Cardiac muscle cell (in vitro differentiated cells and primary cell): ENCODE measurements at regions not wholly inside any gene's neighbourhood (a gene's known extent, or its start where the extent isn't known, plus 50 kb on each side); places are given as distances from the start of the nearest gene placed in this dataset.

Experiments
- DNase-seq, 2 donors: peaks; one replicate each; pipeline versions ENCODE4 v3.0.0 to v3.0.0-alpha.2; 2010 to 2017; ENCODE audit warnings: low read depth in 1 of 2, low spot score in 1 of 2
- H3K27ac ChIP-seq: fragments of 200-600 bp; sonication (generic); 2 replicates; pipeline ENCODE4 v1.5.1; 2016
- H3K27me3 ChIP-seq: fragments of 200-600 bp; sonication (generic); 2 replicates; pipeline ENCODE4 v1.6.0; 2016; ENCODE audit warnings: control low read depth
- H3K36me3 ChIP-seq: fragments of 200-600 bp; sonication (generic); 2 replicates; pipeline ENCODE4 v1.5.1; 2016; ENCODE audit warnings: control low read depth
- H3K4me1 ChIP-seq: fragments of 200-600 bp; sonication (generic); 2 replicates; pipeline ENCODE4 v1.8.1; 2017; ENCODE audit warnings: low read depth, mild to moderate bottlenecking, mixed run types
- H3K4me3 ChIP-seq: fragments of 200-600 bp; sonication (generic); 2 replicates; pipeline ENCODE4 v1.5.1; 2016; ENCODE audit warnings: mild to moderate bottlenecking
- H3K9me3 ChIP-seq: fragments of 200-600 bp; sonication (generic); 2 replicates; pipeline ENCODE4 v1.5.1; 2017; ENCODE audit warnings: low read depth, mild to moderate bottlenecking, control low read depth
- TF ChIP-seq, protein P1 (sequence below): IDR thresholded peaks from 2 replicates; pipeline ENCODE4 v1.5.1; 2012; ENCODE audit warnings: low read depth, mild to moderate bottlenecking, low read length

DNA sequence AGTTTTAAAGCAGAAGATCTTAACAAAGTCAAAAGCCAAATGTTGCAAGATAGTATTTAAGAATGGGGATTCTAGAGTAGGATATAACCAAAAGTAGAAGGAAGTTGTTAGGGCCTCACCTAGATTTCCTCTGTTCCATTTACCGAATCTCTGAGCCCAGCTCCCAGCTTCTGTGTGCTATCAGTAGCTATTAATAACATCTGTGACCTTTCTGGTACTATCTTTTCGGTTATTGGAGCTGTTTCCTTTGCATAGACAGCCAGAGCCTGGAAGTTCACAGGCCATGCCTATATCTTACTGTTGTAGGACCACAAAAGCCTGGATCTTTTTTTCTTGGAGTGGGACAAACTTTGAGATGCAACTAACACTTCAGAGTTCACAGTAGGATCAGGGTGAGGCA lies 244.2 kb downstream of the PPP1R2C start:
- DNase-seq: no peak
- Histone ChIP-seq H3K36me3 (no peaks in the 10 kb centered on the region), H3K9me3 (no peaks in the 10 kb centered on the region), H3K27me3 (no peaks in the 10 kb centered on the region), H3K4me1 (no peaks in the 10 kb centered on the region), H3K27ac (no peak overlapping the region), H3K4me3 (no peak overlapping the region)
- TF ChIP-seq, protein P1, sequence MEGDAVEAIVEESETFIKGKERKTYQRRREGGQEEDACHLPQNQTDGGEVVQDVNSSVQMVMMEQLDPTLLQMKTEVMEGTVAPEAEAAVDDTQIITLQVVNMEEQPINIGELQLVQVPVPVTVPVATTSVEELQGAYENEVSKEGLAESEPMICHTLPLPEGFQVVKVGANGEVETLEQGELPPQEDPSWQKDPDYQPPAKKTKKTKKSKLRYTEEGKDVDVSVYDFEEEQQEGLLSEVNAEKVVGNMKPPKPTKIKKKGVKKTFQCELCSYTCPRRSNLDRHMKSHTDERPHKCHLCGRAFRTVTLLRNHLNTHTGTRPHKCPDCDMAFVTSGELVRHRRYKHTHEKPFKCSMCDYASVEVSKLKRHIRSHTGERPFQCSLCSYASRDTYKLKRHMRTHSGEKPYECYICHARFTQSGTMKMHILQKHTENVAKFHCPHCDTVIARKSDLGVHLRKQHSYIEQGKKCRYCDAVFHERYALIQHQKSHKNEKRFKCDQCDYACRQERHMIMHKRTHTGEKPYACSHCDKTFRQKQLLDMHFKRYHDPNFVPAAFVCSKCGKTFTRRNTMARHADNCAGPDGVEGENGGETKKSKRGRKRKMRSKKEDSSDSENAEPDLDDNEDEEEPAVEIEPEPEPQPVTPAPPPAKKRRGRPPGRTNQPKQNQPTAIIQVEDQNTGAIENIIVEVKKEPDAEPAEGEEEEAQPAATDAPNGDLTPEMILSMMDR: no peak

- Histone ChIP-seq H3K27me3 (no peaks in the 10 kb centered on the region), H3K27ac (no peak overlapping the region), H3K9me3 (no peaks in the 10 kb centered on the region), H3K36me3 (no peaks in the 10 kb centered on the region), H3K4me3 (no peak overlapping the region), H3K4me1 (no peaks in the 10 kb centered on the region)
- TF ChIP-seq, protein P1: no peak
- DNase-seq: no peak
These were observed 246.5 kb downstream of the PPP1R2C start for GRCh38 chrX:42531441-42531840.

DNA sequence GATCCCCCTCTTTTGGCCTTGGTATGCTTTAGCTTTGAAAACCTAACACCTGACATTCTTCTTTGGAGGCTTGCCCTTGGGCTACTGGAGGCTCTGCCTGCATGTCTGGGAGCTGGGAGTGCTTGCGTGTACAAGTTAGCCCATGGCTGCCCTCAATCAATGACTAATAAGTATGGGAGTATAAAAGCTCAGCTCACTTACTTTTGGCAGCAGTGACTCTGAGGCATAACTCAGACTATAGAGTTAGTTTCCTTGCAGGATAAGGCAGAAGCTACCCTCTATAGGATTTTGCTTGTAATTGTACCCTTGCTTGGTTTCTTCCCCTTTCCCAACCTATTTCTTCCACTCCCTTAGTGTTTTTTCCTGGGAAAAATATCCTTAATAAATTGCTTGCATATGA lies 247.9 kb downstream of the PPP1R2C start:
- no peaks in the 10 kb centered on the region for H3K9me3 ChIP-seq
- no peak overlapping the region for H3K4me3 ChIP-seq
- TF ChIP-seq, protein P1: peak; percentile 29
- DNase-seq: peak; percentile 7 to 62
- no peaks in the 10 kb centered on the region for H3K36me3 ChIP-seq
- H3K4me1 ChIP-seq: no peaks in the 10 kb centered on the region
- H3K27me3 ChIP-seq: no peaks in the 10 kb centered on the region
- no peak overlapping the region for H3K27ac ChIP-seq

DNA sequence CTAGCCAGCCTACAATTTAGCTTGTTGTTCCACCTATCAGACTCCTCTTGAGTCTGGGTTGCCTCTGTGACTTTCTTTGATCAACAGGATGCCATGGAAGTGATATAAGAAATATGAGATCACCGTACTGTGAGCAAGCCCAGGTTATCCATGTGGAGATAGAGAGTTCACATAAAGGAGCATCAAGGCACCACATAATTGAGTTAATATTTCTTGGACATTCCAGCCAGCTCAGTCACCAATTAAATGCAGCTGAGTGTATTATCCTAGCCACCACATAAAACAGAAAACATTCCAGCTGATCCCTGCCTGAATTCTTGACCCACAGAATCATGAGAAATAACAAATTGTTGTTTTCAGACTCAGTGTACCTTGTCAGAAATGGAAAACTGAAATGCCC lies 253.6 kb downstream of the PPP1R2C start:
- Histone ChIP-seq H3K27me3 (no peaks in the 10 kb centered on the region), H3K27ac (no peak overlapping the region), H3K9me3 (no peaks in the 10 kb centered on the region), H3K4me3 (no peak overlapping the region), H3K36me3 (no peaks in the 10 kb centered on the region), H3K4me1 (no peaks in the 10 kb centered on the region)
- TF ChIP-seq, protein P1: no peak
- DNase-seq: peak in 1 of 2 donors; percentile 3

DNA sequence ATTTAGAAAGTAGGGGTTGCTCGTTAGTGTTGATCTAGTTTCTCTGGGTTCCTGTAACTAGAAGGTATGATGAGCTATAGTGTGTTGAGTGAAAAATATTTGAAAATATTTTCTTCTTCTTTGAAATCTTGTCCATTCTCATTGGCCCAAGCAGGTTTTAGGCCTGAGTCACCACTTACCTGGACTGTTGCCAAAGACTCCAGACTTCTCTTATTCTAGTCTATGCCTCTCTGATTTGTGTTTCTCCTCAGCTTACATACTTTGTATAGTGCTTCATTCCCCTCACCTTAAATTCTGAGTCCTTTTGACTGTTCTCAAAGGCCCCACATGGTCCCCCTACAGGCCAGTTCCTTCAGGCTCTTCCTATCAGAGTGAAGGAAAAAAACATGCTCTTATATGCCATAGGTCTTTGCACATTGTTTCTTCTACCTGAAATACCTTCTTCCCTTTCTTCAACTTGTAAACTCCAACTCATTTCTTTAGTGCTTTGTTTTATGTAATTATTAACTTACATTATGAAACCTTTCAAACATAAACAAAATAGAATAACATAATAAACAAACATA lies 258.2 kb downstream of the PPP1R2C start:
- no peaks in the 10 kb centered on the region for H3K9me3 ChIP-seq
- peak in 1 of 2 donors; percentile 60 for DNase-seq
- H3K36me3 ChIP-seq: no peaks in the 10 kb centered on the region
- H3K4me1 ChIP-seq: no peaks in the 10 kb centered on the region
- H3K4me3 ChIP-seq: no peak overlapping the region
- no peaks in the 10 kb centered on the region for H3K27me3 ChIP-seq
- no peak overlapping the region for H3K27ac ChIP-seq
- TF ChIP-seq, protein P1: peak; percentile 11

- Histone ChIP-seq H3K27ac (no peak overlapping the region), H3K4me1 (no peaks in the 10 kb centered on the region), H3K36me3 (no peaks in the 10 kb centered on the region), H3K9me3 (no peaks in the 10 kb centered on the region), H3K27me3 (no peaks in the 10 kb centered on the region), H3K4me3 (no peak overlapping the region)
- DNase-seq: no peak
- TF ChIP-seq, protein P1: no peak
These were observed 262.0 kb downstream of the PPP1R2C start for GRCh38 chrX:42515939-42516338.
